Muscle of leg (tissue), 3 donors: ENCODE measurements at regions not wholly inside any gene's neighbourhood (a gene's known extent, or its start where the extent isn't known, plus 50 kb on each side); places are given as distances from the start of the nearest gene placed in this dataset.

Experiments
- DNase-seq: peaks from one replicate; pipeline ENCODE4 v3.0.0; 2013
- H3K27ac ChIP-seq: one replicate; pipeline ENCODE4 v1.5.1; 2013; ENCODE audit warnings: mild to moderate bottlenecking, low read length, control low read depth
- H3K27me3 ChIP-seq: one replicate; pipeline ENCODE4 v1.6.1; 2013; ENCODE audit warnings: low read length; ENCODE audit not compliant: control insufficient read depth, insufficient read depth
- H3K36me3 ChIP-seq: one replicate; pipeline ENCODE4 v1.6.1; 2013; ENCODE audit warnings: low read length; ENCODE audit not compliant: control insufficient read depth, insufficient read depth
- H3K4me1 ChIP-seq: one replicate; pipeline ENCODE4 v1.6.1; 2013; ENCODE audit warnings: low read length; ENCODE audit not compliant: control insufficient read depth, insufficient read depth
- H3K4me3 ChIP-seq: one replicate; pipeline ENCODE4 v1.5.1; 2013; ENCODE audit warnings: low read length, control low read depth
- H3K9me3 ChIP-seq: replicated peaks from 2 replicates; pipeline ENCODE4 v1.6.1; 2013; ENCODE audit warnings: low read depth, low read length; ENCODE audit not compliant: control insufficient read depth
- WGBS: methylation state at CpG from one replicate; pipeline ENCODE4 v1.1.5; 2013; ENCODE audit warnings: missing lambda C conversion rate; ENCODE audit not compliant: insufficient coverage; 5-methylcytosine and 5-hydroxymethylcytosine counted together

- no peaks in the 10 kb centered on the region for H3K36me3 ChIP-seq
- H3K27ac ChIP-seq: no peak overlapping the region
- peaks cover 25% of the 10 kb centered on the region for H3K27me3 ChIP-seq
- no peak for DNase-seq
- no peak overlapping the region for H3K4me3 ChIP-seq
- 90% methylated on average over 5 of the region's 12 CpGs for WGBS
- no peaks in the 10 kb centered on the region for H3K4me1 ChIP-seq
- H3K9me3 ChIP-seq: no peaks in the 10 kb centered on the region
These were observed 180.6 kb downstream of the TFAP2C start for GRCh38 chr20:56809668-56810067.

GRCh38 chr20:56810141-56810540 lies 181.0 kb downstream of the TFAP2C start:
- Histone ChIP-seq H3K9me3 (no peaks in the 10 kb centered on the region), H3K27ac (no peak overlapping the region), H3K4me3 (no peak overlapping the region), H3K4me1 (no peaks in the 10 kb centered on the region), H3K27me3 (peaks cover 24% of the 10 kb centered on the region), H3K36me3 (no peaks in the 10 kb centered on the region)
- 88% methylated on average over 3 of the region's 6 CpGs for WGBS
- DNase-seq: no peak

- WGBS: 88% methylated on average over 5 of the region's 6 CpGs
- H3K4me3 ChIP-seq: no peak overlapping the region
- H3K27ac ChIP-seq: no peak overlapping the region
- H3K27me3 ChIP-seq: peaks cover 9% of the 10 kb centered on the region
- H3K9me3 ChIP-seq: no peaks in the 10 kb centered on the region
- no peaks in the 10 kb centered on the region for H3K36me3 ChIP-seq
- H3K4me1 ChIP-seq: no peaks in the 10 kb centered on the region
- no peak for DNase-seq
These were observed 186.7 kb downstream of the TFAP2C start for GRCh38 chr20:56815796-56816195.

GRCh38 chr20:56816349-56816748 lies 187.2 kb downstream of the TFAP2C start:
- no peak for DNase-seq
- Histone ChIP-seq H3K27ac (no peak overlapping the region), H3K36me3 (no peaks in the 10 kb centered on the region), H3K4me3 (no peak overlapping the region), H3K4me1 (no peaks in the 10 kb centered on the region), H3K9me3 (no peaks in the 10 kb centered on the region), H3K27me3 (peaks cover 9% of the 10 kb centered on the region)
- 73% methylated on average over 6 of the region's 7 CpGs for WGBS

- peaks cover 9% of the 10 kb centered on the region for H3K27me3 ChIP-seq
- H3K4me3 ChIP-seq: no peak overlapping the region
- H3K36me3 ChIP-seq: no peaks in the 10 kb centered on the region
- no peaks in the 10 kb centered on the region for H3K9me3 ChIP-seq
- DNase-seq: no peak
- H3K4me1 ChIP-seq: no peaks in the 10 kb centered on the region
- H3K27ac ChIP-seq: no peak overlapping the region
- 100% methylated on average over 1 of the region's 6 CpGs for WGBS
These were observed 188.9 kb downstream of the TFAP2C start for GRCh38 chr20:56817780-56818675.

- Histone ChIP-seq H3K4me3 (no peak overlapping the region), H3K9me3 (no peaks in the 10 kb centered on the region), H3K27ac (no peak overlapping the region), H3K36me3 (no peaks in the 10 kb centered on the region), H3K4me1 (no peaks in the 10 kb centered on the region), H3K27me3 (peaks cover 9% of the 10 kb centered on the region)
- no peak for DNase-seq
- WGBS: 80% methylated on average over 3 of the region's 3 CpGs
These were observed 191.9 kb downstream of the TFAP2C start for GRCh38 chr20:56820984-56821383.

- peaks cover 38% of the 10 kb centered on the region for H3K27me3 ChIP-seq
- DNase-seq: no peak
- no peaks in the 10 kb centered on the region for H3K36me3 ChIP-seq
- H3K27ac ChIP-seq: no peak overlapping the region
- no peaks in the 10 kb centered on the region for H3K4me1 ChIP-seq
- H3K4me3 ChIP-seq: no peak overlapping the region
- H3K9me3 ChIP-seq: no peaks in the 10 kb centered on the region
- no CpG with 5 or more reads among the region's 4 CpGs for WGBS
These were observed 197.2 kb downstream of the TFAP2C start for GRCh38 chr20:56826306-56826704.

- H3K27me3 ChIP-seq: peaks cover 41% of the 10 kb centered on the region
- H3K27ac ChIP-seq: no peak overlapping the region
- peak; percentile 25 for DNase-seq
These were observed 197.9 kb downstream of the TFAP2C start for GRCh38 chr20:56826705-56827665.

GRCh38 chr20:56827763-56828162 lies 198.7 kb downstream of the TFAP2C start:
- Histone ChIP-seq H3K36me3 (no peaks in the 10 kb centered on the region), H3K4me3 (no peak overlapping the region), H3K27ac (no peak overlapping the region), H3K27me3 (peaks cover 41% of the 10 kb centered on the region), H3K4me1 (no peaks in the 10 kb centered on the region), H3K9me3 (no peaks in the 10 kb centered on the region)
- 39% methylated on average over 11 of the region's 14 CpGs for WGBS
- no peak for DNase-seq

More at GRCh38 chr20:56826705-56827665, 197.9 kb downstream of the TFAP2C start:
- no peaks in the 10 kb centered on the region for H3K9me3 ChIP-seq
- no peaks in the 10 kb centered on the region for H3K4me1 ChIP-seq
- H3K36me3 ChIP-seq: no peaks in the 10 kb centered on the region
- WGBS: 21% methylated on average over 4 of the region's 22 CpGs
- H3K4me3 ChIP-seq: no peak overlapping the region

GRCh38 chr20:56828402-56828801 lies 199.3 kb downstream of the TFAP2C start:
- Histone ChIP-seq H3K9me3 (no peaks in the 10 kb centered on the region), H3K27me3 (peaks cover 46% of the 10 kb centered on the region), H3K4me3 (no peak overlapping the region), H3K36me3 (no peaks in the 10 kb centered on the region), H3K27ac (no peak overlapping the region), H3K4me1 (no peaks in the 10 kb centered on the region)
- no CpG with 5 or more reads among the region's 9 CpGs for WGBS
- no peak for DNase-seq
